ENCODE measurements at regions not wholly inside any gene's neighbourhood (a gene's known extent, or its start where the extent isn't known, plus 50 kb on each side); places are given as distances from the start of the nearest gene placed in this dataset.

DNA sequence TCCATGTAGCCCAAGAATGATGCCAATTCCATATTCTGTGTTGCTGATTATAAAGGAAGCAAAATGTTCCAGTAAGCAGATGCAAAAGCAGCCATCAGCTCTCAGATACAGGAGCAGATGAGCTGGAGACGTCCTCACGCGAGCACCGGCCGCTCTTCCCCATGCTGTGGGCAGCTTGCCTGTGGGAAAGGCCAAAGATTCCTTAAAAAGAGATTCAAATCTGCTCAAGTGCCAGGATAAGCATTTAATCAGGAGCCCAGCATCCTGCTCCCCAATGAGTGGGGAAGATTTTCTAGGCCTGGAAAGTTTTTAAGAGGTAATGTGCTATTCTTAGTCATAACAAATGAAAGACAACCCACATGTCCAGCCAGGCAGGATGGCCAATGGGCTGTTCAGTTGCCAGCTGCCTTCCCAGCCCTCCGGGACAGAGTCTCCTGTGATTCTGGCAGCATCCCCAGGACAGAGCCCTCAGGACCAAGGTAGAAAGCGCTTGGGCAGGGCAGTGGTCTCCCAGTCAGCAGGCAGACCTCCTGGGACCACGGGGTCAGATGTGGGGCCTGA is 108.2 kb upstream of the TMPRSS2 start:
- Histone ChIP-seq H2BK5ac (ENCODE audit: low read depth, low read length) (no peak overlapping the region), H3K23ac (ENCODE audit: insufficient read length) (no peak overlapping the region), H3K4me3 (ENCODE audit: extremely low read depth in 1 of 4, insufficient read depth in 2 of 4, low read depth in 3 of 4, low read length in 4 of 4) (no peak overlapping the region), H2BK12ac (ENCODE audit: low read depth, low read length) (no peak overlapping the region), H3K27me3 (replicated peaks in 1 of 4; ENCODE audit: control insufficient read depth in 3 of 4, extremely low read depth in 1 of 4, insufficient read depth in 3 of 4, low read length in 3 of 4) (peaks cover 0 to 2% (median under 1%) of the 10 kb centered on the region in 4 experiments; a peak in 1 of 7 replicates), H3K9me3 (ENCODE audit: insufficient read depth in 2 of 2, low read depth in 1 of 2, low read length in 1 of 2) (no peaks in the 10 kb centered on the region), H3K4ac (replicated peaks; ENCODE audit: insufficient read length, low read depth, low read length) (no peak overlapping the region), H3K14ac (ENCODE audit: insufficient read length) (no peak overlapping the region), H3K27ac (ENCODE audit: low read depth, low read length) (no peak overlapping the region), H3K36me3 (ENCODE audit: control insufficient read depth in 2 of 4, insufficient read depth in 4 of 4, low read length in 3 of 4) (no peaks in the 10 kb centered on the region), H2AK5ac (ENCODE audit: low read depth, low read length) (no peak overlapping the region), H4K5ac (ENCODE audit: insufficient read length, low read depth, low read length) (no peak overlapping the region), H3K56ac (replicated peaks; ENCODE audit: insufficient read length, low read depth, low read length) (no peak overlapping the region), H3K9ac (replicated peaks in 1 of 4; ENCODE audit: extremely low read depth in 1 of 4, low read depth in 3 of 4, low read length in 3 of 4) (no peak overlapping the region), H3K4me1 (replicated peaks in 1 of 4; ENCODE audit: control insufficient read depth in 3 of 4, insufficient read depth in 4 of 4, low read length in 3 of 4) (peaks cover 0 to 13% (median 10%) of the 10 kb centered on the region in 4 experiments; a peak in 5 of 7 replicates), H2BK120ac (replicated peaks; ENCODE audit: low read depth, low read length) (no peak overlapping the region), H3K4me2 (ENCODE audit: insufficient read depth in 1 of 2, low read depth in 2 of 2, low read length in 2 of 2) (no peak overlapping the region), H2AFZ (ENCODE audit: low read length) (no peak overlapping the region), H4K91ac (replicated peaks; ENCODE audit: insufficient read length, low read length) (no peak overlapping the region), H3K18ac (ENCODE audit: extremely low read depth, low read length) (no peak overlapping the region), H2BK15ac (ENCODE audit: low read length) (no peak overlapping the region), H4K20me1 (replicated peaks in 1 of 2; ENCODE audit: control insufficient read depth in 1 of 2, insufficient read depth in 2 of 2, low read length in 2 of 2) (no peaks in the 10 kb centered on the region), H4K8ac (ENCODE audit: extremely low read depth, insufficient read depth, low read length) (no peak overlapping the region), H3K79me1 (ENCODE audit: low read depth, low read length) (no peaks in the 10 kb centered on the region), H3K79me2 (ENCODE audit: control insufficient read depth in 1 of 2, insufficient read depth in 2 of 2, low read length in 2 of 2) (no peaks in the 10 kb centered on the region), H2BK20ac (ENCODE audit: low read length) (no peak overlapping the region), H3K23me2 (ENCODE audit: low read depth, low read length) (no peaks in the 10 kb centered on the region)
- FAIRE-seq (no peak), DNase-seq (ENCODE audit: low read depth in 1 of 2, low spot score in 2 of 2) (no peak)
- ChIA-PET POLR2A (ENCODE audit: partially characterized antibody) (interaction anchor here (0.9 kb wide), 1 partner anchor 121 kb away, joined by 3 read pairs; no protein-coding TSS in a partner anchor), CTCF (ENCODE audit: partially characterized antibody) (interaction anchor here (0.6 to 10.3 kb wide), 13 partner anchors 15 to 380 kb away, joined by 3 to 132 read pairs (median 5); no protein-coding TSS in a partner anchor)
- WGBS, 2 experiments (ENCODE audit: extremely low coverage in 1 of 2, insufficient coverage in 1 of 2, insufficient read length in 1 of 2, insufficient replicate concordance in 2 of 2, low coverage in 1 of 2, low lambda C conversion rate in 2 of 2, missing lambda C conversion rate in 1 of 2) = 88% methylated on average over 8 of the region's 8 CpGs; no CpG with 5 or more reads in 1 of the 2 experiments
- TF ChIP-seq RXRA (IDR thresholded peaks at IDR 0.05; ENCODE audit: insufficient read depth, low read depth, low read length) (no peak), BACH1 (IDR thresholded peaks at IDR 0.05; ENCODE audit: low read length) (no peak), SP1 (IDR thresholded peaks at IDR 0.05; ENCODE audit: low read depth, low read length) (no peak)
- TF ChIP-seq, protein P1, sequence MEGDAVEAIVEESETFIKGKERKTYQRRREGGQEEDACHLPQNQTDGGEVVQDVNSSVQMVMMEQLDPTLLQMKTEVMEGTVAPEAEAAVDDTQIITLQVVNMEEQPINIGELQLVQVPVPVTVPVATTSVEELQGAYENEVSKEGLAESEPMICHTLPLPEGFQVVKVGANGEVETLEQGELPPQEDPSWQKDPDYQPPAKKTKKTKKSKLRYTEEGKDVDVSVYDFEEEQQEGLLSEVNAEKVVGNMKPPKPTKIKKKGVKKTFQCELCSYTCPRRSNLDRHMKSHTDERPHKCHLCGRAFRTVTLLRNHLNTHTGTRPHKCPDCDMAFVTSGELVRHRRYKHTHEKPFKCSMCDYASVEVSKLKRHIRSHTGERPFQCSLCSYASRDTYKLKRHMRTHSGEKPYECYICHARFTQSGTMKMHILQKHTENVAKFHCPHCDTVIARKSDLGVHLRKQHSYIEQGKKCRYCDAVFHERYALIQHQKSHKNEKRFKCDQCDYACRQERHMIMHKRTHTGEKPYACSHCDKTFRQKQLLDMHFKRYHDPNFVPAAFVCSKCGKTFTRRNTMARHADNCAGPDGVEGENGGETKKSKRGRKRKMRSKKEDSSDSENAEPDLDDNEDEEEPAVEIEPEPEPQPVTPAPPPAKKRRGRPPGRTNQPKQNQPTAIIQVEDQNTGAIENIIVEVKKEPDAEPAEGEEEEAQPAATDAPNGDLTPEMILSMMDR (IDR thresholded peaks at IDR 0.05; ENCODE audit: control extremely low read depth in 1 of 3, insufficient read depth in 1 of 3, low read depth in 1 of 3, low read length in 3 of 3) = no peak

All from H1 (cell line).